Mesothelial cell of epicardium (in vitro differentiated cells): ENCODE measurements at regions not wholly inside any gene's neighbourhood (a gene's known extent, or its start where the extent isn't known, plus 50 kb on each side); places are given as distances from the start of the nearest gene placed in this dataset.
"Not testable (repeated sequence)": the region's sequence is repeated elsewhere in the genome, so short reads cannot be mapped to it uniquely, and the experiment has no call there.

Source experiments
- DNase-seq, 2 experiments: peaks; one replicate each; pipeline ENCODE4 v3.0.0; 2021; ENCODE audit warnings: low spot score in 2 of 2; ENCODE audit not compliant: unreplicated experiment in 2 of 2
- H3K27ac Mint-ChIP-seq: 2 replicates; pipeline ENCODE4 v1.8.0; 2021; ENCODE audit warnings: mixed read lengths
- H3K27me3 Mint-ChIP-seq: 2 replicates; pipeline ENCODE4 v1.8.0; 2021; ENCODE audit warnings: low read depth, mixed read lengths
- H3K36me3 Mint-ChIP-seq: 2 replicates; pipeline ENCODE4 v1.8.0; 2021; ENCODE audit warnings: mixed read lengths
- H3K4me1 Mint-ChIP-seq: 2 replicates; pipeline ENCODE4 v1.8.0; 2021; ENCODE audit warnings: mixed read lengths
- H3K4me3 Mint-ChIP-seq: 2 replicates; pipeline ENCODE4 v1.8.0; 2021; ENCODE audit warnings: mild to moderate bottlenecking, moderate library complexity, mixed read lengths
- H3K9me3 Mint-ChIP-seq: 2 replicates; pipeline ENCODE4 v1.8.0; 2021; ENCODE audit warnings: mixed read lengths
- CTCF ChIP-seq: fragments of 200-600 bp; sonication (generic); IDR thresholded peaks from one replicate; pipeline ENCODE4 v1.5.0; 2021; ENCODE audit warnings: antibody characterized with exemption; ENCODE audit not compliant: unreplicated experiment

- H3K27me3 Mint-ChIP-seq: no peaks in the 10 kb centered on the region
- no peak for TF ChIP-seq CTCF
- H3K27ac Mint-ChIP-seq: peak overlapping the region; percentile 51
- no peak overlapping the region for H3K4me3 Mint-ChIP-seq
- H3K4me1 Mint-ChIP-seq: peaks cover 21% of the 10 kb centered on the region
- no peaks in the 10 kb centered on the region for H3K36me3 Mint-ChIP-seq
- H3K9me3 Mint-ChIP-seq: peaks cover 15% of the 10 kb centered on the region
- no peak for DNase-seq
Observed at GRCh38 chr13:80900561-80900960, 559.6 kb upstream of the SPRY2 start.

GRCh38 chr13:80897641-80898040 is 556.7 kb upstream of the SPRY2 start:
- not testable (repeated sequence) for DNase-seq, H3K27ac Mint-ChIP-seq, H3K36me3 Mint-ChIP-seq, H3K27me3 Mint-ChIP-seq, H3K4me3 Mint-ChIP-seq
- H3K9me3 Mint-ChIP-seq: peaks cover 15% of the 10 kb centered on the region
- peaks cover 23% of the 10 kb centered on the region for H3K4me1 Mint-ChIP-seq

- no peak for TF ChIP-seq CTCF
- Mint-ChIP-seq H3K4me3 (no peak overlapping the region), H3K9me3 (peaks cover 15% of the 10 kb centered on the region)
Observed at GRCh38 chr13:80894917-80895316, 554.0 kb upstream of the SPRY2 start.

GRCh38 chr13:80889829-80890228 is 548.9 kb upstream of the SPRY2 start:
- Mint-ChIP-seq H3K9me3 (peaks cover 15% of the 10 kb centered on the region), H3K27me3 (no peaks in the 10 kb centered on the region), H3K27ac (no peak overlapping the region), H3K4me3 (no peak overlapping the region), H3K4me1 (peaks cover 8% of the 10 kb centered on the region), H3K36me3 (peaks cover 6% of the 10 kb centered on the region)
- TF ChIP-seq CTCF: no peak
- no peak for DNase-seq

More at GRCh38 chr13:80894917-80895316, 554.0 kb upstream of the SPRY2 start:
- H3K27ac Mint-ChIP-seq: peak overlapping the region; percentile 12
- peaks cover 11% of the 10 kb centered on the region for H3K4me1 Mint-ChIP-seq
- no peaks in the 10 kb centered on the region for H3K27me3 Mint-ChIP-seq
- no peaks in the 10 kb centered on the region for H3K36me3 Mint-ChIP-seq
- no peak for DNase-seq

GRCh38 chr13:80888390-80888789 is 547.5 kb upstream of the SPRY2 start:
- DNase-seq: no peak
- peaks cover 22% of the 10 kb centered on the region for H3K4me1 Mint-ChIP-seq
- H3K9me3 Mint-ChIP-seq: peaks cover 15% of the 10 kb centered on the region
- no peak for TF ChIP-seq CTCF
- peaks cover 6% of the 10 kb centered on the region for H3K36me3 Mint-ChIP-seq
- no peaks in the 10 kb centered on the region for H3K27me3 Mint-ChIP-seq
- H3K27ac Mint-ChIP-seq: no peak overlapping the region
- H3K4me3 Mint-ChIP-seq: no peak overlapping the region

GRCh38 chr13:80884056-80884785 is 543.3 kb upstream of the SPRY2 start:
- H3K4me3 Mint-ChIP-seq: no peak overlapping the region
- DNase-seq: no peak
- peaks cover 47% of the 10 kb centered on the region for H3K4me1 Mint-ChIP-seq
- H3K36me3 Mint-ChIP-seq: peaks cover 6% of the 10 kb centered on the region
- peak overlapping the region; percentile 41 for H3K27ac Mint-ChIP-seq
- H3K27me3 Mint-ChIP-seq: no peaks in the 10 kb centered on the region
- no peak for TF ChIP-seq CTCF
- peaks cover 15% of the 10 kb centered on the region for H3K9me3 Mint-ChIP-seq
